ENCODE measurements at regions not wholly inside any gene's neighbourhood (a gene's known extent, or its start where the extent isn't known, plus 50 kb on each side); places are given as distances from the start of the nearest gene placed in this dataset.

DNA sequence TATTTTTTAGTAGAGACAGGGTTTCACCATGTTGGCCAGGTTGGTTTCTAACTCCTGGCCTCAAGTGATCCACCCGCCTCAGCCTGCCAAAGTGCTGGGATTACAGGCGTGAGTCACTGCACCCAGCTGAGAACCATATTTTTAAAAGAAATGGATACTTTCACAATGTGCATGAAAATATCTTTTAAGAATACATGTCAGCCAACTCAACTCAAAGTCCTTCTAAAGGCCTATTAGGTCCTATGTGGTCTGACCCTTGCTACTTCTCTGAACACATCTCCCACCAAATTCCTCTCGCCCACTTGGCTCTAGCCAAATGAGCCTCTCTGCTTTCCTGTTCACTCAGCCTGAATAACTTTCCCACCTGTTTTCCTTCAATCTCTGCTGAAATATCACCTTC is 119.6 kb downstream of the MTX2 start:
- no peaks in the 10 kb centered on the region for H3K9me3 ChIP-seq (ENCODE audit: control insufficient read depth, low read length)
- H3K36me3 ChIP-seq (ENCODE audit: control insufficient read depth, insufficient read depth, low read length) = no peaks in the 10 kb centered on the region
- WGBS, 2 experiments (ENCODE audit: insufficient coverage in 2 of 2) = 100% methylated on average over 1 of the region's 3 CpGs
- H3K4me1 ChIP-seq (ENCODE audit: control insufficient read depth, insufficient read depth, low read length, poor library complexity, severe bottlenecking) = no peaks in the 10 kb centered on the region
- H3K4me3 ChIP-seq (ENCODE audit: extremely low read depth, insufficient read depth, low read length, poor library complexity, severe bottlenecking) = no peak overlapping the region
- no peak overlapping the region for H3K27ac ChIP-seq (ENCODE audit: low read depth, low read length, severe bottlenecking)

DNA sequence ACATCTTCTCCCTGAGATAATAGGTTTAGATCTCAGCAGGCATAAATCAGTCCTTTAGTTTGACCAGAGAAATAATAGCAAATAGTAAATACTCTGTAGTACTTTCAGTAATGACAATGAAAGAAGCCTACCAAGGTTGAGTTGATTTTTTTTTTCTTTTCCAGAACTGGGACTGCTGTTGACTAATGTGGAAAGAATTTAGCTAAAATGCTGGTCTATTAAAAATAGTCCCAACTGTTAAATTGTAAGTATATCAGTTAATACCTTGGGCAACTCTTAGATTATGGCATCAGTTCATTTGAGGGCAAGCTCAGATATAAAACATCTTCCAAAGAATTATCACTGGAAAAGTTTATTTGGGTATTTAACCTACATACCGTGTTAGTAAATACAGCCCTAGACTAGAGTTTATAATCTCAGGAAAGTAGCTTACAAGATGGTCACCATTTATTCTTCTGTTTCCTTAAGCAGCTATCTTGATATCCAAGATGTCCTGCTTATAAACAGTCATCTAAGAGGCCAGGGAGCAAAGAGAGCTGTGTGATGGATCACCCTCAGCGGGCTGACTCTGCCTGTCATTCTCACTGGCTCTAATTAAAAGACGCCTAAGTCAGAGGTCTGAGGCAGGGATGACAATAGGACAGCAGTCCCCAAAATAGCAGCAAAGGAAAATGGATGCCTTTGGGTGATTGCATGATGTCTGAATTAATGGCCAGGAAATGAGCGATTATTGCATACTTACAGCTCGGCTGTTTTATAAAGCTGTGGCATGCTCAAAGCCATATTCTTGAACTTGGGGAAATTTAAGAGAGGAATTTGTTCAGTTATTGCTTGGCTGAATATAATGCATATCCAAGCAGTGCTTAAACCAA is 121.3 kb downstream of the MTX2 start:
- no peaks in the 10 kb centered on the region for H3K4me1 ChIP-seq (ENCODE audit: control insufficient read depth, insufficient read depth, low read length, poor library complexity, severe bottlenecking)
- no peaks in the 10 kb centered on the region for H3K9me3 ChIP-seq (ENCODE audit: control insufficient read depth, low read length)
- no peaks in the 10 kb centered on the region for H3K36me3 ChIP-seq (ENCODE audit: control insufficient read depth, insufficient read depth, low read length)
- no peak overlapping the region for H3K4me3 ChIP-seq (ENCODE audit: extremely low read depth, insufficient read depth, low read length, poor library complexity, severe bottlenecking)
- no peak overlapping the region for H3K27ac ChIP-seq (ENCODE audit: low read depth, low read length, severe bottlenecking)
- 64 to 70% methylated on average over 4 of the region's 5 CpGs for WGBS, 2 experiments (ENCODE audit: insufficient coverage in 2 of 2)

DNA sequence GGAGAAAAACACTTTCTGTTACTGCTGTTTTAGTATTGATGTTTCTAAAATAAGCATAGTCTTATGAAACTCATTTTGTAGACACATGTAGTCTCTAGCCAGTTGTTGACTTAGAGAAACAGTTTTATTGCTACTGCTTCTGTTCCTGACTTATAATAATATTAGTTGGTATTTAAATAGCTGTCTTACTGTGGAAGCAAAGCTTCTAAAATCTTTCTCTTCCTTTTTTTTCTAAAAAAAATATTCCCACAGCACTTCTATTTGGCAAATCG is 121.8 kb downstream of the MTX2 start:
- H3K27ac ChIP-seq (ENCODE audit: low read depth, low read length, severe bottlenecking) = no peak overlapping the region
- no CpG with 5 or more reads among the region's 1 CpG for WGBS, 2 experiments (ENCODE audit: insufficient coverage in 2 of 2)
- H3K4me3 ChIP-seq (ENCODE audit: extremely low read depth, insufficient read depth, low read length, poor library complexity, severe bottlenecking) = no peak overlapping the region
- H3K36me3 ChIP-seq (ENCODE audit: control insufficient read depth, insufficient read depth, low read length) = no peaks in the 10 kb centered on the region
- H3K4me1 ChIP-seq (ENCODE audit: control insufficient read depth, insufficient read depth, low read length, poor library complexity, severe bottlenecking) = no peaks in the 10 kb centered on the region
- H3K9me3 ChIP-seq (ENCODE audit: control insufficient read depth, low read length) = no peaks in the 10 kb centered on the region

DNA sequence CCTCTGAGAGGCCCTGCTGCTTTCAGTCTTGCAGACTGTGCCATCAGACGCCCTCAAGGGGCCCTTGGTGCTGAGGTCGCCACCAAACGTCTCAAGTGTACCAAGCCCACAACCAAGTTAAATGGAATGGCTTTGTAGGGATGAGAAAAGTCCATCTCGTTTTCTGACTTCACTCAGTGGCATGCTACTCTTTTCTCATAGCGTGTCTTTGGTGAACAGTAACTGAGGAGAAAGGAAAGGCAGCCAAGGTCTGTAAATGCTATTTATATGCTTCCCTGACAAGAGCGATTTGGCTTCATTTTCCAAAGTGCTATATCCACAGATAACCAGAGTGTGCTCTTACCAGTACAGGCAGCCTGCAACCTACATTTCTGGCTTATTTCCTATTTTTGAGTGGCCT is 123.0 kb downstream of the MTX2 start:
- WGBS, 2 experiments (ENCODE audit: insufficient coverage in 2 of 2) = 87 to 90% methylated on average over 3 to 5 of the region's 6 CpGs

GRCh38 chr2:176392744-176393414 is 123.6 kb downstream of the MTX2 start:
- Histone ChIP-seq H3K4me3 (ENCODE audit: extremely low read depth, insufficient read depth, low read length, poor library complexity, severe bottlenecking) (no peak overlapping the region), H3K4me1 (ENCODE audit: control insufficient read depth, insufficient read depth, low read length, poor library complexity, severe bottlenecking) (no peaks in the 10 kb centered on the region), H3K9me3 (ENCODE audit: control insufficient read depth, low read length) (no peaks in the 10 kb centered on the region), H3K27ac (ENCODE audit: low read depth, low read length, severe bottlenecking) (no peak overlapping the region), H3K36me3 (ENCODE audit: control insufficient read depth, insufficient read depth, low read length) (no peaks in the 10 kb centered on the region)
- 85 to 90% methylated on average over 2 to 3 of the region's 3 CpGs for WGBS, 2 experiments (ENCODE audit: insufficient coverage in 2 of 2)

More for the DNA sequence above, 123.0 kb downstream of the MTX2 start:
- Histone ChIP-seq H3K36me3 (ENCODE audit: control insufficient read depth, insufficient read depth, low read length) (no peaks in the 10 kb centered on the region), H3K4me3 (ENCODE audit: extremely low read depth, insufficient read depth, low read length, poor library complexity, severe bottlenecking) (no peak overlapping the region), H3K4me1 (ENCODE audit: control insufficient read depth, insufficient read depth, low read length, poor library complexity, severe bottlenecking) (no peaks in the 10 kb centered on the region), H3K9me3 (ENCODE audit: control insufficient read depth, low read length) (no peaks in the 10 kb centered on the region), H3K27ac (ENCODE audit: low read depth, low read length, severe bottlenecking) (no peak overlapping the region)

- WGBS, 2 experiments (ENCODE audit: insufficient coverage in 2 of 2) = 100% methylated on average over 2 of the region's 3 CpGs; no CpG with 5 or more reads in 1 of the 2 experiments
- Histone ChIP-seq H3K4me1 (ENCODE audit: control insufficient read depth, insufficient read depth, low read length, poor library complexity, severe bottlenecking) (no peaks in the 10 kb centered on the region), H3K36me3 (ENCODE audit: control insufficient read depth, insufficient read depth, low read length) (no peaks in the 10 kb centered on the region), H3K4me3 (ENCODE audit: extremely low read depth, insufficient read depth, low read length, poor library complexity, severe bottlenecking) (no peak overlapping the region), H3K27ac (ENCODE audit: low read depth, low read length, severe bottlenecking) (no peak overlapping the region), H3K9me3 (ENCODE audit: control insufficient read depth, low read length) (no peaks in the 10 kb centered on the region)
These were observed 126.1 kb downstream of the MTX2 start for GRCh38 chr2:176395273-176395854.

GRCh38 chr2:176398243-176399073 is 129.2 kb downstream of the MTX2 start:
- WGBS, 2 experiments (ENCODE audit: insufficient coverage in 2 of 2) = 83% methylated on average over 1 of the region's 2 CpGs; no CpG with 5 or more reads in 1 of the 2 experiments
- Histone ChIP-seq H3K4me3 (ENCODE audit: extremely low read depth, insufficient read depth, low read length, poor library complexity, severe bottlenecking) (no peak overlapping the region), H3K4me1 (ENCODE audit: control insufficient read depth, insufficient read depth, low read length, poor library complexity, severe bottlenecking) (no peaks in the 10 kb centered on the region), H3K36me3 (ENCODE audit: control insufficient read depth, insufficient read depth, low read length) (no peaks in the 10 kb centered on the region), H3K9me3 (ENCODE audit: control insufficient read depth, low read length) (no peaks in the 10 kb centered on the region), H3K27ac (ENCODE audit: low read depth, low read length, severe bottlenecking) (no peak overlapping the region)

DNA sequence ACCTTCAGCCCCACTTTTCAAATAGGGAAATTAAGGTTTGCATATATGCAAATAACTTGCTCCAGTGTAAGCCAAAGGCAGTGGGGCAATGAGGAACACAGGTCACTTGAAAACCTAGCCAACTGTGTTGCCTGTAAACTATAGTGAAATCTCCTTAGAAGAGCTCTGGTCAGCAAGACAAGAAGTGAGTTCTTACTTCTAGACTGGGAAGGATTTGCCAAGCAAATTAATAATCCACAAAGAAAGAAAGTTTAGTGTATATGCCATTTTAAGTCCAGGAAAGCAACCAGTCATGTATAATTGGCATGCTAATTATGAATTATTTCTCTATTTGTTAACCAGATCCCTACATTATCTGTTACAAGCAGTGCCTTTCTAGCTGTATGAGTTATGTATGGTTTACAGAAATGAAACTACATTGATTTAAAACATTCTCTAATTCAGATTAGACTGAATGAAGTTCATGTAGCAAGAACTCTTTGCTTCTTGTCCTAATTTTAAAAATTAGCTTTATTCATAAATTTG is 129.9 kb downstream of the MTX2 start:
- Histone ChIP-seq H3K36me3 (ENCODE audit: control insufficient read depth, insufficient read depth, low read length) (no peaks in the 10 kb centered on the region), H3K4me3 (ENCODE audit: extremely low read depth, insufficient read depth, low read length, poor library complexity, severe bottlenecking) (no peak overlapping the region), H3K9me3 (ENCODE audit: control insufficient read depth, low read length) (no peaks in the 10 kb centered on the region), H3K27ac (ENCODE audit: low read depth, low read length, severe bottlenecking) (no peak overlapping the region), H3K4me1 (ENCODE audit: control insufficient read depth, insufficient read depth, low read length, poor library complexity, severe bottlenecking) (no peaks in the 10 kb centered on the region)

DNA sequence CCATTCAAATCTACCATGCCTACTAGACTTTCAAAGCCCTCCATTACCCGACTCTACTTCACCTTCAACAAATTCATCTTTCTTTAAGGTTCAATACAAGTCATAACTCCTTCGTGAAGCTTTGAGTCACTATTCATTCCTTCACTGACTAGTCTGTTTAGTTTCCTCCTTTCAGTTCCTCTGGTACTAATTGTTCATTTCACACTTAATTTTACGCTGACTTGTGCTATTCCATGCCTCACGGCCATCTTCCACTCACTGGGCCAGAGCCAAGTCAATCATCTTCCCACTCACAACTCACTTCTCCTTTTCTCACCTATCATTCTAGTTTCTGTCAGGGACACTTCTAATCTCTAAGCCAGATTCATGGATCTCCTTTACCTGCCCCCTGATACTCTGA is 136.2 kb downstream of the MTX2 start:
- Histone ChIP-seq H3K27ac (ENCODE audit: low read depth, low read length, severe bottlenecking) (no peak overlapping the region), H3K36me3 (ENCODE audit: control insufficient read depth, insufficient read depth, low read length) (no peaks in the 10 kb centered on the region), H3K4me3 (ENCODE audit: extremely low read depth, insufficient read depth, low read length, poor library complexity, severe bottlenecking) (no peak overlapping the region), H3K9me3 (ENCODE audit: control insufficient read depth, low read length) (no peaks in the 10 kb centered on the region), H3K4me1 (ENCODE audit: control insufficient read depth, insufficient read depth, low read length, poor library complexity, severe bottlenecking) (no peaks in the 10 kb centered on the region)
- no CpG with 5 or more reads among the region's 4 CpGs for WGBS, 2 experiments (ENCODE audit: insufficient coverage in 2 of 2)

- H3K4me1 ChIP-seq (ENCODE audit: control insufficient read depth, insufficient read depth, low read length, poor library complexity, severe bottlenecking) = no peaks in the 10 kb centered on the region
- H3K4me3 ChIP-seq (ENCODE audit: extremely low read depth, insufficient read depth, low read length, poor library complexity, severe bottlenecking) = no peak overlapping the region
These were observed 138.5 kb downstream of the MTX2 start for GRCh38 chr2:176407706-176408105.

More at GRCh38 chr2:176407706-176408105, 138.5 kb downstream of the MTX2 start:
- Histone ChIP-seq H3K27ac (ENCODE audit: low read depth, low read length, severe bottlenecking) (no peak overlapping the region), H3K36me3 (ENCODE audit: control insufficient read depth, insufficient read depth, low read length) (no peaks in the 10 kb centered on the region), H3K9me3 (ENCODE audit: control insufficient read depth, low read length) (no peaks in the 10 kb centered on the region)
